ENCODE measurements at regions not wholly inside any gene's neighbourhood (a gene's known extent, or its start where the extent isn't known, plus 50 kb on each side); places are given as distances from the start of the nearest gene placed in this dataset.

DNA sequence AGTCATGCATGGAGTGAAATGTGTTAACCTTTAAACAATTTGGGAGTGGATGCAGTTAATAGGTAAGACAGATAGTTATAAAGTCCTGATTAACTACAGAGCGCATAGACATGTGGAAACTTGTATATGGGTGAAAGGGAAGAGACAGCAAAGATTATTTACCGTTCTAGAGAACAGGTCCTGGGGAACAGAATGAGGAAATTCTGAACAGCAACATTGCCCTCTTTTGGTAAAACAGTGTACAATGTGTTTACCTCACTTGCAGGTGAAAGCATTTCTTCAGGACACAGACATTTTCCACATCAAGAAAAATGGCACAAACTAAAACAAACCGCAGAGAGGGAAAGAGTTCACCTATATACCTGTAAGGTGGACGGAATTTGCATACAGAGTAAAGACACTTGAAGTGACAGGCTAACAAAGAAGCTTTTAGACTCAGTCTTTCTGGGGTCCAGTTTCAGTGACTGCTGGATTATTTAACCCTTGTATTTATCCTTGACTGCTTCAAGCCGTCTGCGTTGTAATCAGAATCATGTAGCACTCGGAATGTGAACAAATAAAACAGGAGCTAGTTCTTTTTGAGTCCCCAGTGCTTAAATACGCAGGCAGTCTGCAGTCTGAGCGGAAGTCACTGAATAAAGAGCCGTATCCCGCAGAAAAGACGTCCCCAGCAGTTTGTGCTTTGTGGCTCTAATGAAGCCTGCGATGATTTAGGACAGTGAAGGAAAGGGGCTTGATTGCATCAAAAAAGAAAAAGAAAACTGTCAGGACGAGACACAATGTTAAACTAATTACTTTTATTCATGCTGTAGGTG lies 364.8 kb upstream of the GALNT5 start:
- peak; percentile 60 for FAIRE-seq

DNA sequence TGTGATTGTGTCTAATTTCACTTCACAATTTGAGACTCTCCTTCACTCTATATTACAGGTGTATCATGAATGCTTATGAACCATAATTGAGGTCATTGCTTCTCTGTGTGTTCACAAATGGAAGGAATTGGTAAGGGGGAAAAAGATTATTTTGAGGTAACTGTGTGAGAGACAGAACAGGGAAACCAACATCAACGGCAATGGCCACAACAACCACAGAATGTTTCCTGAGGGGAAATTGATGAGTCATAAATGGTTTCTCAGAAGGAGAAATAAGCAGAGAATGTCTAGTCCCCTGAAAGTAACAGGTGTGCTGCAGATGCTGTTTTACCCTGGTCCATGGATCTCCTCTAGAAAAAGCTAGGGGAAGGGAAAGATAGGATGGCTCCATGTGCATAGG lies 361.2 kb upstream of the GALNT5 start:
- H3K27me3 Mint-ChIP-seq (ENCODE audit: low read depth, unreplicated experiment) = no peaks in the 10 kb centered on the region
- no peaks in the 10 kb centered on the region for H3K36me3 Mint-ChIP-seq (ENCODE audit: low read depth, unreplicated experiment)
- peaks cover 4% of the 10 kb centered on the region for H3K9me3 Mint-ChIP-seq (ENCODE audit: unreplicated experiment)
- no peak overlapping the region for H3K4me3 Mint-ChIP-seq (ENCODE audit: unreplicated experiment)
- peaks cover 3% of the 10 kb centered on the region for H3K4me1 ChIP-seq (ENCODE audit: insufficient read depth, low read length)
- DNase-seq (ENCODE audit: low read depth) = peak; percentile 70
- H4K20me1 ChIP-seq (ENCODE audit: insufficient read depth, low read length) = no peaks in the 10 kb centered on the region
- no peak overlapping the region for H3K4me3 ChIP-seq (ENCODE audit: insufficient read depth, low read depth, low read length)
- H3K4me1 Mint-ChIP-seq (ENCODE audit: low read depth, unreplicated experiment) = peaks cover 13% of the 10 kb centered on the region
- no peak for FAIRE-seq
- TF ChIP-seq CTCF (IDR thresholded peaks at IDR 0.05; ENCODE audit: insufficient read depth, low read depth, low read length) = no peak
- TF ChIP-seq EZH2 (IDR thresholded peaks at IDR 0.05; ENCODE audit: insufficient read depth, low read length) = no peak
- no peak overlapping the region for H3K9ac ChIP-seq (ENCODE audit: low read length)
- H3K36me3 ChIP-seq (ENCODE audit: insufficient read depth, low read length) = no peaks in the 10 kb centered on the region
- no peak overlapping the region for H2AFZ ChIP-seq (ENCODE audit: low read depth, low read length)
- no peaks in the 10 kb centered on the region for H3K9me3 ChIP-seq (ENCODE audit: insufficient read depth, low read depth, low read length)
- H3K4me2 ChIP-seq (ENCODE audit: low read length) = no peak overlapping the region
- H3K27me3 ChIP-seq (ENCODE audit: insufficient read depth, low read length) = no peaks in the 10 kb centered on the region
- H3K27ac ChIP-seq (ENCODE audit: low read depth, low read length) = no peak overlapping the region
- H3K27ac Mint-ChIP-seq (ENCODE audit: unreplicated experiment) = no peak overlapping the region
- H3K79me2 ChIP-seq (ENCODE audit: insufficient read depth, low read length) = no peaks in the 10 kb centered on the region

More for the DNA sequence above, 364.8 kb upstream of the GALNT5 start:
- Histone ChIP-seq H3K4me1 (ENCODE audit: insufficient read depth, low read length) (peaks cover 3% of the 10 kb centered on the region), H3K9ac (ENCODE audit: low read length) (peak overlapping the region; percentile 48), H2AFZ (ENCODE audit: low read depth, low read length) (peak overlapping the region; percentile 61), H3K9me3 (ENCODE audit: insufficient read depth, low read depth, low read length) (no peaks in the 10 kb centered on the region), H3K36me3 (ENCODE audit: insufficient read depth, low read length) (no peaks in the 10 kb centered on the region), H3K27ac (ENCODE audit: low read depth, low read length) (no peak overlapping the region), H3K79me2 (ENCODE audit: insufficient read depth, low read length) (no peaks in the 10 kb centered on the region), H3K27me3 (ENCODE audit: insufficient read depth, low read length) (no peaks in the 10 kb centered on the region), H3K4me2 (ENCODE audit: low read length) (peak overlapping the region; percentile 87), H3K4me3 (ENCODE audit: insufficient read depth, low read depth, low read length) (peak overlapping the region; percentile 53), H4K20me1 (ENCODE audit: insufficient read depth, low read length) (no peaks in the 10 kb centered on the region)
- peaks cover 13% of the 10 kb centered on the region for H3K4me1 Mint-ChIP-seq (ENCODE audit: low read depth, unreplicated experiment)
- no peaks in the 10 kb centered on the region for H3K9me3 Mint-ChIP-seq (ENCODE audit: unreplicated experiment)
- peak overlapping the region; percentile 34 for H3K4me3 Mint-ChIP-seq (ENCODE audit: unreplicated experiment)
- DNase-seq (ENCODE audit: low read depth) = peak; percentile 30
- H3K27ac Mint-ChIP-seq (ENCODE audit: unreplicated experiment) = peak overlapping the region; percentile 54
- no peaks in the 10 kb centered on the region for H3K36me3 Mint-ChIP-seq (ENCODE audit: low read depth, unreplicated experiment)
- H3K27me3 Mint-ChIP-seq (ENCODE audit: low read depth, unreplicated experiment) = no peaks in the 10 kb centered on the region
- TF ChIP-seq EZH2 (IDR thresholded peaks at IDR 0.05; ENCODE audit: insufficient read depth, low read length) (no peak), CTCF (IDR thresholded peaks at IDR 0.05; ENCODE audit: insufficient read depth, low read depth, low read length) (peak; percentile 58)

GRCh38 chr2:156897548-156897947 lies 360.0 kb upstream of the GALNT5 start:
- Mint-ChIP-seq H3K4me1 (ENCODE audit: low read depth, unreplicated experiment) (peaks cover 19% of the 10 kb centered on the region), H3K4me3 (ENCODE audit: unreplicated experiment) (no peak overlapping the region), H3K27me3 (ENCODE audit: low read depth, unreplicated experiment) (no peaks in the 10 kb centered on the region), H3K9me3 (ENCODE audit: unreplicated experiment) (peaks cover 4% of the 10 kb centered on the region), H3K27ac (ENCODE audit: unreplicated experiment) (no peak overlapping the region), H3K36me3 (ENCODE audit: low read depth, unreplicated experiment) (no peaks in the 10 kb centered on the region)
- DNase-seq (ENCODE audit: low read depth) = no peak
- peaks cover 3% of the 10 kb centered on the region for H3K4me1 ChIP-seq (ENCODE audit: insufficient read depth, low read length)
- no peaks in the 10 kb centered on the region for H3K79me2 ChIP-seq (ENCODE audit: insufficient read depth, low read length)
- no peaks in the 10 kb centered on the region for H4K20me1 ChIP-seq (ENCODE audit: insufficient read depth, low read length)
- no peak for FAIRE-seq
- H3K27ac ChIP-seq (ENCODE audit: low read depth, low read length) = no peak overlapping the region
- no peaks in the 10 kb centered on the region for H3K36me3 ChIP-seq (ENCODE audit: insufficient read depth, low read length)
- no peak overlapping the region for H3K9ac ChIP-seq (ENCODE audit: low read length)
- H3K4me3 ChIP-seq (ENCODE audit: insufficient read depth, low read depth, low read length) = no peak overlapping the region
- H3K27me3 ChIP-seq (ENCODE audit: insufficient read depth, low read length) = no peaks in the 10 kb centered on the region
- no peaks in the 10 kb centered on the region for H3K9me3 ChIP-seq (ENCODE audit: insufficient read depth, low read depth, low read length)
- H3K4me2 ChIP-seq (ENCODE audit: low read length) = no peak overlapping the region
- TF ChIP-seq EZH2 (IDR thresholded peaks at IDR 0.05; ENCODE audit: insufficient read depth, low read length) (no peak), CTCF (IDR thresholded peaks at IDR 0.05; ENCODE audit: insufficient read depth, low read depth, low read length) (no peak)
- no peak overlapping the region for H2AFZ ChIP-seq (ENCODE audit: low read depth, low read length)

Measured in astrocyte (in vitro differentiated cells and primary cell).